C4-2B (cell line): ENCODE measurements at regions not wholly inside any gene's neighbourhood (a gene's known extent, or its start where the extent isn't known, plus 50 kb on each side); places are given as distances from the start of the nearest gene placed in this dataset.

Experiments used
- CTCF ChIP-seq: fragments of 450-650 bp; conservative IDR thresholded peaks from 2 replicates; pipeline ENCODE4 v1.5.1; 2017; ENCODE audit warnings: mild to moderate bottlenecking
- ZFX ChIP-seq: fragments of 450-650 bp; IDR thresholded peaks from 2 replicates; pipeline ENCODE4 v1.6.1; 2017

- TF ChIP-seq CTCF (no peak), ZFX (no peak)
Observed at GRCh38 chr4:189033801-189034347, 894.6 kb downstream of the TRIML1 start.
